GM21515 (cell line): ENCODE measurements at regions not wholly inside any gene's neighbourhood (a gene's known extent, or its start where the extent isn't known, plus 50 kb on each side); places are given as distances from the start of the nearest gene placed in this dataset.

Source experiments
- ATAC-seq: cut with Tn5 transposase; IDR thresholded peaks from one replicate; pipeline ENCODE4 v1.9.1; 2021; ENCODE audit not compliant: unreplicated experiment

- no peak for ATAC-seq
Observed at GRCh38 chr15:66927201-66928077, 138.0 kb upstream of the SMAD3 start.

GRCh38 chr15:66928101-66928500 is 137.3 kb upstream of the SMAD3 start:
- no peak for ATAC-seq

- ATAC-seq = no peak
Observed at GRCh38 chr15:66928784-66929183, 136.6 kb upstream of the SMAD3 start.

GRCh38 chr15:66929843-66930402 is 135.5 kb upstream of the SMAD3 start:
- ATAC-seq = no peak

GRCh38 chr15:66931768-66932633 is 133.4 kb upstream of the SMAD3 start:
- ATAC-seq = no peak

- ATAC-seq = no peak
Observed at GRCh38 chr15:66932634-66933024, 132.8 kb upstream of the SMAD3 start.

GRCh38 chr15:66933932-66934867 is 131.2 kb upstream of the SMAD3 start:
- ATAC-seq = no peak

- no peak for ATAC-seq
Observed at GRCh38 chr15:66934868-66935520, 130.4 kb upstream of the SMAD3 start.

- ATAC-seq = no peak
Observed at GRCh38 chr15:66935688-66936087, 129.7 kb upstream of the SMAD3 start.

GRCh38 chr15:66936109-66936860 is 129.1 kb upstream of the SMAD3 start:
- ATAC-seq = no peak

GRCh38 chr15:66936861-66937582 is 128.4 kb upstream of the SMAD3 start:
- no peak for ATAC-seq

GRCh38 chr15:66937588-66937987 is 127.8 kb upstream of the SMAD3 start:
- no peak for ATAC-seq

- ATAC-seq = no peak
Observed at GRCh38 chr15:66938114-66938830, 127.1 kb upstream of the SMAD3 start.

- no peak for ATAC-seq
Observed at GRCh38 chr15:66939016-66939415, 126.4 kb upstream of the SMAD3 start.

- no peak for ATAC-seq
Observed at GRCh38 chr15:66939451-66940023, 125.9 kb upstream of the SMAD3 start.

- ATAC-seq = no peak
Observed at GRCh38 chr15:66940368-66940767, 125.0 kb upstream of the SMAD3 start.

GRCh38 chr15:66941108-66941711 is 124.2 kb upstream of the SMAD3 start:
- no peak for ATAC-seq
